Glomerular endothelial cell (primary cell): ENCODE measurements at regions not wholly inside any gene's neighbourhood (a gene's known extent, or its start where the extent isn't known, plus 50 kb on each side); places are given as distances from the start of the nearest gene placed in this dataset.

Source experiments
- DNase-seq: peaks from one replicate; pipeline ENCODE4 v3.0.0-alpha.2; 2011; ENCODE audit warnings: low read depth, low spot score; ENCODE audit errors: extremely low read depth

DNA sequence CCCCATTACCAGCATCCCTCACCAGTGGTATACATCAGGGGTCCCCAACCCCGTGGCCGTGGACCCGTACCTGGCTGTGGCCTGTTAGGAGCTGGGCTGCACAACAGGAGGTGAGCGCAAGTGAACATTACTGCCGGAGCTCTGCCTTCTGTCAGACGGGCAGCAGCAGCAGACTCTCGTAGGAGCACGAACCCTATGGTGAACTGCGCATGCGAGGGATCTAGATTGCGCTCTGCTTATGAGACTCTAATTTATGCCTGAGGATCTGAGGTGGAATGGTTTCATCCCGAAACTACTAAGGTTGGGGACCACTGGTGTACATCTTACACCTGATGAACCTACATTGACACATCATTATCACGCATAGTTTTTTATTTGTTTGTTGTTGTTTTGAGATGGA is 52.8 kb upstream of the DHX15 start:
- DNase-seq, result no peak

DNA sequence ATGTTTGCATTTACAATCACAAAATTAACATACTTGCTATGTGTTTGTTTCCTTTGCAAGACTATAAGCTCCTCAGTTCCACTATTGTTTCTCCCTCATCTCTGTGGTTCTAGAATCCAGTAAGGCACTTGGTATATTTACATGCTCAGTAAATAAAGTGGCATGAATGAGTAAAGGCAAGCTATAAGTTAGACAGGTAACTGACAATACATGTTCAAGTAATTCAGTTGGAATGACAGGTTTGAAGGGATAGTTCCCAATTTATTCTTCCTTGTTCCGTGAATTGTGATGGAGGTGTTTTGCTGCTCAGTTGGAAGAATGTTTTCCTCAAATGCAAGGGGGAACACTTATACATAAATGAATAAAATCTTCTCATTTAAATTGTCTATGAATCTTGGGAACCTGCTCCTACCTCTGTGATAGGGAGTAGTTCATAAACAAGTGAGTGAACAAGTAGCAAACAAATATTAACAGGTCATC is 54.1 kb upstream of the DHX15 start:
- no peak for DNase-seq

- DNase-seq, result no peak
These were observed 55.4 kb upstream of the DHX15 start for GRCh38 chr4:24639714-24640113.

DNA sequence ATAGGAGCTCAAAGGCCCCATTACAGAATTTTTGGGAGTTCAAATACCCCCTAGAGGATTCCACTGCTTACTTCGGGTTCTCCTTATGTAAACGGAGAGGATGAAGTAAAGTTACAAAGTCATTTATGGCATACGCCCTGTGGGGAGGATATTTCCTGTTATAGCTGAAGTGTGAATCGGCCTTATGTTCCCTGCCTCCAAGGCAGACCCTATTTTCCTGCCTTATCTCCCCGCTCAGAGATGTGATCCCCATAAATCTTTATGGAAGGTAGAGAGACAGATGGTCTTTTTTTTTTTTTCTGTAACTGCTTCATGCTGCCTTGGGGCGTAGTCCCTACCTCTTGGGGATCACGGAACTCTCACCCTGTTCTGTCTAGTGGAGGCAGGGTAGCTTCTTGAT is 56.0 kb upstream of the DHX15 start:
- DNase-seq, result no peak

GRCh38 chr4:24642981-24643547 is 58.7 kb upstream of the DHX15 start:
- peak; percentile 45 for DNase-seq

DNA sequence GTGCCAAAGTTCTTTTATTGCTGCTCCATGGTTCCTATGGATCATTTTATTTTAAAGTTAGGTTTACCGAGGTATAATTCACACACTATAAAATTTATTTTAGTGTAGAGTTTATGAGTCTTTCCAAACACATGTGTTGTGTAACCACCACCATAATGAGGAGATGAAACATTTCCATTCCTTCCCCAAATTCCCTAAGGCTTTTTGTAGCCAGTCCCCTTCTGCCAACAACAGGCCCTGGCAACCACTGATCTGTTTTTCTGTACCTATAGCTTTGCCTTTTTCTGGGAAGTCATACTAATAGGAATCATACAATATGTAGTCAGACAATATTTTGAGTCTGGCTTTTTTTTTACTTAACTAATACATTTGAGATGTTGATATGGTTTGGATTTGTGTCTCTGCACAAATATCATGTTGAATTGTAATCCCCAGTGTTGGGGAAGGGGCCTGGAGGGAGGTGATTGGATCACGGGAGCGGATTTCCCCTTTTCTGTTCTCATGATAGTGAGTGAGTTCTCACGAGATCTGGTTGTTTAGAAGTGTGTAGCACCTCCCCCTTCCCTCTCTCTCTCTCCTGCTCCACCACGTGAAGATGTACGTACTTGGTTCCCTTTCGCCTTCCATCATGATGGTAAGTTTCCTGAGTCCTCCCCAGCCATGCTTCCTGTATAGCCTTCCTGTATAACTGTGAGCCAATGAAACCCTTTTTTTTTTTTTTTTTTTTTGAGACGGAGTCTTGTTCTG is 59.6 kb upstream of the DHX15 start:
- no peak for DNase-seq

- no peak for DNase-seq
These were observed 60.8 kb upstream of the DHX15 start for GRCh38 chr4:24644983-24645764.

DNA sequence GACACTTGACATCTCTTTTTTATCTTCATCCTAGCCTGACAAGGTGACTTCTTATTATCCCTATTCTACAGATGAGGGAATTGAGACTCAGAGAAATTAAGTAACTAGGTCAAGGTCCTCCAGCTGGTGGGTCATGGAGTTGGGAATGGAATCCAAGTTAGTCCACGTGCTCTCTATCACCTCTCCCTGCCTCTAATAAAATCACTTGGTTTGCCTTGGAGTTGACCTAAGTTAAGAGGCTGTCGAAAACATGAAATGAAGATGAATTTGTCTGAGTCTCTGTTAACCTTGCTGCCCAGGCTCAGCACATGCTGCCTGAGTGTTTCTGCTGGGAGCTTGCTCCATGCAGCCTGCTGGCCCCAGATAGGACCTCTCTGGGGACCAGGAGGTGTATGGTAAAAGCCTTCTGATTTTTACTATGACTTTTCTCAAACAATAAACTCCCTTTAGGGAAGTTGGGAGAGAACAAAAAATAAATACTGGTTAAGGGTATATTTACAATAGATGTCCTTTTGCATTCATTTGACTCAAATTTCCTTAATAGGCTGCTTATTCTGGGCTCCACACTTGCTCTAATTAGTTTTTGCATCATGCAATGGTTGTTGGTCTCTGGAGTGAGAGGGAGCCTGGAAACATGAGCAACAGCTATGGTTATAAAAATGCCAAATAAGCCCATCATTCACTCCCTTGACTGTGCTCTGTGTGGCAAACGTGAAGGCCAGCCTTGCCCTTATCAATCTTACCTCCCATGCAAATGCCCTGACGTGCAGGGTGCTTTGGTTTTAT is 61.6 kb upstream of the DHX15 start:
- no peak for DNase-seq

- no peak for DNase-seq
These were observed 62.6 kb upstream of the DHX15 start for GRCh38 chr4:24646798-24647460.

DNA sequence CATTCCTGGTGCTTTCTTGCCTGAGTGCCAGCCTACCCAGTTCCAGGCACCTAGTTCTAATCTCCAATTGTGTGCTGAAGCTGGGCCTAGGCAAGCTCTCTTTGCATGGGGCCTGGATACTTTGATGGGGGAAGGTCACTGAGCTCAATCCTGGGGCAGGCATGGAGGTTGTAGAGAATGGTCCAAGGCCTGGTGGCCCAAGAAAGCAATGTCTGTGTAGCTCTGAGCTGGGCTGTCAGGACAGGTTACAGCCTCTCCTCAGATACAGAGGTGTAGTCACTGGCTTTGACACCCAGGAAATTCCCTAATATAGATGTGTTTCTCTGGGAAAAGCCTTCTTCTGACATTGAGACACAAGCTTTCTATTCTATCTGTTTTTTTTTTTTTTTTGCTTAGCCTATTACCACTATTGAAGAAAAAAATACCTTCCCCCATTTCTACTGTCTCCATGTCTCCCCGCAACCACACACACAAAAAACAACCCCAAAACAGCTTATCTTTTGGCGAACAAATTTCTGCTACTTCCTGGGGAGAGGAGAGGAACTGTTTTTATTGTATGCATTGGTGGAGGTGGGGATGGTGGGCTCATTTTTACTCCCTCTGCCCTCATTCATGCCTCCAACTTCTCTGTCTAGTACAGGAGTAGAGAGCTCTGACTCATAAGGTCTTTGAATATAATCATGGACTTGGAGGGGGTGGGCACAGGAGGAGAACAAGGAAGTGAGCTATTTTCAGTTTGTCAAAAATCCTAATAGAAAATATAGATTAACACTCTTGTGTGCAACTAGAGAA is 66.7 kb upstream of the DHX15 start:
- DNase-seq, result no peak

DNA sequence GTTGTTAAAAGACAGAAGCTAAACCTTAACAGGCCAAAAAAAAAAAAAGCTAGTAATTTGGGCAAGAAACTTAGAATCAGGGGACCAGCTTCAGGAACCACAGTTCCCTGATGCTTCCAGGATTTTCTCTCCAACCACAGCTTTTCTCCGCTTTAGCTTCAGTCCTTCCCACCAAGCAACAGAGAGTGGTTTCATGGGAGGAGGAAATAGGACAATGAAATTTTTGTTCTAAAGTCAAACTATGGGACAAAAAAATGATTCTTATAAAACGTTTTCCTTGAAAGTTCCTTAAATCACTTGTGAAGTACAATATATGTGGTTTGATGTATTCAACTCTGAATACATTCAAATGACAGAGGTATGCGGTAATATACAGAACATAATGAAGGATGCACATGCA is 71.0 kb upstream of the DHX15 start:
- no peak for DNase-seq

DNA sequence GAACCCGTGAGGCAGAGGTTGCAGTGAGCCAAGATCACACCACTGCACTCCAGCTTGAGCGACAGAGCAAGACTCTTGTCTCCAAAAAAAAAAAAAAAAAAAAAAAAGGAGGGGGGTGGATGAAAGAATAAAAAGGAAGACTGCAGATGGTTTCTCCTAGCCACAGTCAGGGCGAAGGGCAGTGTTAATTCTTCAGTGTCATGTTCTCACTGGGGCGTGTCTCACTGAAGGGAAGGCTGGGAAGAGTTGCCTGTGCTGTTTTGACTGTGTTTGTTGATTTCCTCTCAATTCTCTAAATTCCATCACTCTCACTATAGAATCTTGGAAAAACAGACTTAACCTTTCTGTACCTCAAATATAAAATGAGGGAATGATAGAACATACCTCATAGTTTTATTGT is 71.6 kb upstream of the DHX15 start:
- no peak for DNase-seq

- DNase-seq, result no peak
These were observed 72.6 kb upstream of the DHX15 start for GRCh38 chr4:24656906-24657305.

DNA sequence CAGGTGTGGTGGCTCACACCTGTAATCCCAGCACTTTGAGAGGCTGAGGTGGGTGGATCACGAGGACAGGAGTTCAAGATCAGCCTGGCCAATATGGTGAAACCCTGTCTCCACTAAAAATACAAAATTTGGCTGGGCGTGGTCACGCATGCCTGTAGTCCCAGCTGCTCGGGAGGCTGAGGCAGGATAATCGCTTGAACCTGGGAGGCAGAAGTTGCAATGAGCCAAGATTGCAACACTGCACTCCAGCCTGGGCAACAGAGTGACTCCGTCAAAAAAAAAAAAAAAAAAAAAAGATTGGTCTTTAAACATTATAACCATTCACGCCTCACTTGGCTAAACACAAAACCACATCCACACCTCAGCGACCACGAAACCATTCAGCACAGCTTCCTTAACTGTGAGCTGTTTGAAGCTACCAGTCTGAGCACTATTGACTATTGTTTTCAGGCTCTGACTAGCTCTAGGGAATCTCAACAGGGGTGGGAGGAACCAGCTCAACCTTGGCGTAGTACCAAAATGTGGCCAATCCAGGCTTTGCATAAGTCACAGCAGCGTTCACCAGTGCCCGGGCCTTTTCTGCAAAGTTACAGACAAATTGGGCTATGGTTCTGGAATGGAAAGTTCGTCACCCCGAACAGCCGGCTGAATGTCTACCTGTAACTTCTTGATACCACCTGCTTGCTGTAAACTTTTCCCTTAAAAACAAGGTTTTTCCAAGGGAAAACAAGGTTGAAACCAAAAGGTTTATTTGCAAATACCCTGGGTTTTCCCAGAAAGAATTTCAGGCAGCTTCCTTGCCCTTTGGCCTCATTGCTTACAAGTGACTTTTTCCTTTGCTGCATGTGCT is 73.6 kb upstream of the DHX15 start:
- DNase-seq, result no peak

GRCh38 chr4:24659241-24659961 is 75.0 kb upstream of the DHX15 start:
- DNase-seq, result no peak

DNA sequence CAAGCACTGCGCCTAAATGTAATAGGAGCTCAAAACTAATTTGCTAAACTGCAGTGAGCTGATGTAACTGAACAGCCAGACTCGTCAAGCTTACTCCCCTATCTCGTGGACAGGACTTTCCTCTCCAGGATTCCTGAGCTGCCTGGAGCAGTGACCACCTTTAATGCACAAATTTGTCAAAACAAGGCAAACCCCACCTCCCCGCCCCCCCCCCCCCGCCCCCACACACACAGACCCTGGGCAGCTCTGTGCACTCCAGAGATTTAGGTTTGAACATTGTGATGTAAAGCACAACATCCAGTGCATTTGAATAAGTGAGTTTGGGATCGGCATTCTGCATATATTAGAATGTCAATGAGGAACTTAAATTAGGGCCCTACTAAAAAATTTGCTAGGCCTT is 77.7 kb upstream of the DHX15 start:
- DNase-seq, result no peak

GRCh38 chr4:24662542-24662941 is 78.2 kb upstream of the DHX15 start:
- no peak for DNase-seq

DNA sequence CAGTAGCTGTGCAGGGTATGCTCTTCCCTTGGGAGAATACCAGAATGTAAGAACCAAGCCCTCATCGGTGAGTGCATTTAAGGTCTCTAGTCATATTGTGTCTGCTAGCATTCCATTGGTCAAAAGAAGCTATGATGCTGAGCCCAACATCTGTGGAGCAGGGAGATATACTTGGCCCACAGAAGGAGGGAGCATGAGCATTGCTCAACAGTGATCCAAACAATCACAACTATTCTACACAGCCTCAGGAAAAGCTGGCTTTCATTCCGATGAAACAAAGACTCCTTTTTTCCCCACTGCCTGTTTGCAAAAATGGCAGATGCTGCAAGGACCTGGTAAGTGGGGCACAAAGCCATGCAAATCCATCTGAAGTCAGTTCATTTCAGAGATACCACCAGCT is 80.6 kb upstream of the DHX15 start:
- DNase-seq, result no peak
